ENCODE measurements at regions not wholly inside any gene's neighbourhood (a gene's known extent, or its start where the extent isn't known, plus 50 kb on each side); places are given as distances from the start of the nearest gene placed in this dataset.

GRCh38 chr1:9440763-9441194 lies 98.5 kb upstream of the SLC25A33 start:
- ChIA-PET POLR2A (no interaction called here), CTCF (interaction anchor here (0.8 to 1.6 kb wide), 5 partner anchors 15 to 191 kb away, joined by 3 to 8 read pairs (median 4); no protein-coding TSS in a partner anchor)
- no peaks in the 10 kb centered on the region for H3K27me3 Mint-ChIP-seq (ENCODE audit: low read depth)
- no peak for TF ChIP-seq FOXK1 (CRISPR knock-in tag; IDR thresholded peaks at IDR 0.05)
- TF ChIP-seq NR2C2 (CRISPR knock-in tag; IDR thresholded peaks at IDR 0.05): no peak
- TF ChIP-seq CREM (CRISPR knock-in tag; IDR thresholded peaks at IDR 0.05): no peak
- no peak for TF ChIP-seq PRRX2 (CRISPR knock-in tag; IDR thresholded peaks at IDR 0.05)
- TF ChIP-seq, protein P1, sequence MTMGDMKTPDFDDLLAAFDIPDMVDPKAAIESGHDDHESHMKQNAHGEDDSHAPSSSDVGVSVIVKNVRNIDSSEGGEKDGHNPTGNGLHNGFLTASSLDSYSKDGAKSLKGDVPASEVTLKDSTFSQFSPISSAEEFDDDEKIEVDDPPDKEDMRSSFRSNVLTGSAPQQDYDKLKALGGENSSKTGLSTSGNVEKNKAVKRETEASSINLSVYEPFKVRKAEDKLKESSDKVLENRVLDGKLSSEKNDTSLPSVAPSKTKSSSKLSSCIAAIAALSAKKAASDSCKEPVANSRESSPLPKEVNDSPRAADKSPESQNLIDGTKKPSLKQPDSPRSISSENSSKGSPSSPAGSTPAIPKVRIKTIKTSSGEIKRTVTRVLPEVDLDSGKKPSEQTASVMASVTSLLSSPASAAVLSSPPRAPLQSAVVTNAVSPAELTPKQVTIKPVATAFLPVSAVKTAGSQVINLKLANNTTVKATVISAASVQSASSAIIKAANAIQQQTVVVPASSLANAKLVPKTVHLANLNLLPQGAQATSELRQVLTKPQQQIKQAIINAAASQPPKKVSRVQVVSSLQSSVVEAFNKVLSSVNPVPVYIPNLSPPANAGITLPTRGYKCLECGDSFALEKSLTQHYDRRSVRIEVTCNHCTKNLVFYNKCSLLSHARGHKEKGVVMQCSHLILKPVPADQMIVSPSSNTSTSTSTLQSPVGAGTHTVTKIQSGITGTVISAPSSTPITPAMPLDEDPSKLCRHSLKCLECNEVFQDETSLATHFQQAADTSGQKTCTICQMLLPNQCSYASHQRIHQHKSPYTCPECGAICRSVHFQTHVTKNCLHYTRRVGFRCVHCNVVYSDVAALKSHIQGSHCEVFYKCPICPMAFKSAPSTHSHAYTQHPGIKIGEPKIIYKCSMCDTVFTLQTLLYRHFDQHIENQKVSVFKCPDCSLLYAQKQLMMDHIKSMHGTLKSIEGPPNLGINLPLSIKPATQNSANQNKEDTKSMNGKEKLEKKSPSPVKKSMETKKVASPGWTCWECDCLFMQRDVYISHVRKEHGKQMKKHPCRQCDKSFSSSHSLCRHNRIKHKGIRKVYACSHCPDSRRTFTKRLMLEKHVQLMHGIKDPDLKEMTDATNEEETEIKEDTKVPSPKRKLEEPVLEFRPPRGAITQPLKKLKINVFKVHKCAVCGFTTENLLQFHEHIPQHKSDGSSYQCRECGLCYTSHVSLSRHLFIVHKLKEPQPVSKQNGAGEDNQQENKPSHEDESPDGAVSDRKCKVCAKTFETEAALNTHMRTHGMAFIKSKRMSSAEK (CRISPR knock-in tag; IDR thresholded peaks at IDR 0.05; ENCODE audit: borderline replicate concordance): no peak
- TF ChIP-seq ZMAT4 (CRISPR knock-in tag; IDR thresholded peaks at IDR 0.05): no peak
- TF ChIP-seq SOX15 (CRISPR knock-in tag; IDR thresholded peaks at IDR 0.05): no peak
- no peak for TF ChIP-seq NFYB (CRISPR knock-in tag; conservative IDR thresholded peaks at IDR 0.05; ENCODE audit: low read depth)
- no peak for TF ChIP-seq E2F4 (CRISPR knock-in tag; IDR thresholded peaks at IDR 0.05; ENCODE audit: borderline replicate concordance, low read depth)
- TF ChIP-seq, protein P2, sequence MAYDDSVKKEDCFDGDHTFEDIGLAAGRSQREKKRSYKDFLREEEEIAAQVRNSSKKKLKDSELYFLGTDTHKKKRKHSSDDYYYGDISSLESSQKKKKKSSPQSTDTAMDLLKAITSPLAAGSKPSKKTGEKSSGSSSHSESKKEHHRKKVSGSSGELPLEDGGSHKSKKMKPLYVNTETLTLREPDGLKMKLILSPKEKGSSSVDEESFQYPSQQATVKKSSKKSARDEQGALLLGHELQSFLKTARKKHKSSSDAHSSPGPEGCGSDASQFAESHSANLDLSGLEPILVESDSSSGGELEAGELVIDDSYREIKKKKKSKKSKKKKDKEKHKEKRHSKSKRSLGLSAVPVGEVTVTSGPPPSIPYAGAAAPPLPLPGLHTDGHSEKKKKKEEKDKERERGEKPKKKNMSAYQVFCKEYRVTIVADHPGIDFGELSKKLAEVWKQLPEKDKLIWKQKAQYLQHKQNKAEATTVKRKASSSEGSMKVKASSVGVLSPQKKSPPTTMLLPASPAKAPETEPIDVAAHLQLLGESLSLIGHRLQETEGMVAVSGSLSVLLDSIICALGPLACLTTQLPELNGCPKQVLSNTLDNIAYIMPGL (CRISPR knock-in tag; IDR thresholded peaks at IDR 0.05): no peak
- TF ChIP-seq, protein P3, sequence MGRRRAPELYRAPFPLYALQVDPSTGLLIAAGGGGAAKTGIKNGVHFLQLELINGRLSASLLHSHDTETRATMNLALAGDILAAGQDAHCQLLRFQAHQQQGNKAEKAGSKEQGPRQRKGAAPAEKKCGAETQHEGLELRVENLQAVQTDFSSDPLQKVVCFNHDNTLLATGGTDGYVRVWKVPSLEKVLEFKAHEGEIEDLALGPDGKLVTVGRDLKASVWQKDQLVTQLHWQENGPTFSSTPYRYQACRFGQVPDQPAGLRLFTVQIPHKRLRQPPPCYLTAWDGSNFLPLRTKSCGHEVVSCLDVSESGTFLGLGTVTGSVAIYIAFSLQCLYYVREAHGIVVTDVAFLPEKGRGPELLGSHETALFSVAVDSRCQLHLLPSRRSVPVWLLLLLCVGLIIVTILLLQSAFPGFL (CRISPR knock-in tag; IDR thresholded peaks at IDR 0.05; ENCODE audit: borderline replicate concordance): no peak
- TF ChIP-seq, protein P4, sequence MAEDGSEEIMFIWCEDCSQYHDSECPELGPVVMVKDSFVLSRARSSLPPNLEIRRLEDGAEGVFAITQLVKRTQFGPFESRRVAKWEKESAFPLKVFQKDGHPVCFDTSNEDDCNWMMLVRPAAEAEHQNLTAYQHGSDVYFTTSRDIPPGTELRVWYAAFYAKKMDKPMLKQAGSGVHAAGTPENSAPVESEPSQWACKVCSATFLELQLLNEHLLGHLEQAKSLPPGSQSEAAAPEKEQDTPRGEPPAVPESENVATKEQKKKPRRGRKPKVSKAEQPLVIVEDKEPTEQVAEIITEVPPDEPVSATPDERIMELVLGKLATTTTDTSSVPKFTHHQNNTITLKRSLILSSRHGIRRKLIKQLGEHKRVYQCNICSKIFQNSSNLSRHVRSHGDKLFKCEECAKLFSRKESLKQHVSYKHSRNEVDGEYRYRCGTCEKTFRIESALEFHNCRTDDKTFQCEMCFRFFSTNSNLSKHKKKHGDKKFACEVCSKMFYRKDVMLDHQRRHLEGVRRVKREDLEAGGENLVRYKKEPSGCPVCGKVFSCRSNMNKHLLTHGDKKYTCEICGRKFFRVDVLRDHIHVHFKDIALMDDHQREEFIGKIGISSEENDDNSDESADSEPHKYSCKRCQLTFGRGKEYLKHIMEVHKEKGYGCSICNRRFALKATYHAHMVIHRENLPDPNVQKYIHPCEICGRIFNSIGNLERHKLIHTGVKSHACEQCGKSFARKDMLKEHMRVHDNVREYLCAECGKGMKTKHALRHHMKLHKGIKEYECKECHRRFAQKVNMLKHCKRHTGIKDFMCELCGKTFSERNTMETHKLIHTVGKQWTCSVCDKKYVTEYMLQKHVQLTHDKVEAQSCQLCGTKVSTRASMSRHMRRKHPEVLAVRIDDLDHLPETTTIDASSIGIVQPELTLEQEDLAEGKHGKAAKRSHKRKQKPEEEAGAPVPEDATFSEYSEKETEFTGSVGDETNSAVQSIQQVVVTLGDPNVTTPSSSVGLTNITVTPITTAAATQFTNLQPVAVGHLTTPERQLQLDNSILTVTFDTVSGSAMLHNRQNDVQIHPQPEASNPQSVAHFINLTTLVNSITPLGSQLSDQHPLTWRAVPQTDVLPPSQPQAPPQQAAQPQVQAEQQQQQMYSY (CRISPR knock-in tag; IDR thresholded peaks at IDR 0.05): no peak
- TF ChIP-seq ESRRA (CRISPR knock-in tag; IDR thresholded peaks at IDR 0.05; ENCODE audit: borderline replicate concordance): no peak
- TF ChIP-seq ZNF423 (CRISPR knock-in tag; IDR thresholded peaks at IDR 0.05): no peak
- no peaks in the 10 kb centered on the region for H3K9me3 Mint-ChIP-seq
- H3K4me3 Mint-ChIP-seq: no peak overlapping the region
- DNase-seq (ENCODE audit: low spot score) (no peak), ATAC-seq (no peak)
- H3K4me1 Mint-ChIP-seq: no peaks in the 10 kb centered on the region
- no peaks in the 10 kb centered on the region for H3K36me3 Mint-ChIP-seq
- no peak overlapping the region for H3K27ac Mint-ChIP-seq

Data from WTC11 (cell line).